ENCODE measurements at regions not wholly inside any gene's neighbourhood (a gene's known extent, or its start where the extent isn't known, plus 50 kb on each side); places are given as distances from the start of the nearest gene placed in this dataset.

DNA sequence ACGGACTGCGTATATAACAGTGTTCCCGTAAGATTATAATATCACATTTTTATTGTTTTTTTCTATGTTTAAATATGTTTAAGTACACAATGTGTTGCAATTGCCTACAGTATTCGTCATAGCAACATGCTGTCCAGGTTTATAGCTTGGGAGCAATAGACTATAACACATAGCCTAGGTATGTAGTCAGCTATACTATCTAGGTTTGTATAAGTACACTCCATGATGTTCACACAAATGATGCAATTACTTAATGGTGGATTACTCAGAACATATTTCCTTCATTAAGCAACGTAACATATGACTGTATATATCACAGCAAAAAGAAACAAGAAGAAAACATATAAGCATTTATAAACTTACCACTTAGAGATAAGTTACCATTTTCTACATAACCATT is 160.0 kb downstream of the CBLN1 start:
- intact Hi-C loops (cut with micrococcal nuclease; ENCODE audit: unreplicated experiment): no loop called here
- no TSS peak for BruUV-seq (replicated peaks)
- DNase-seq: no peak
- Mint-ChIP-seq H3K36me3 (ENCODE audit: insufficient read depth, unreplicated experiment) (no peaks in the 10 kb centered on the region), H3K4me1 (ENCODE audit: low read depth, unreplicated experiment) (no peaks in the 10 kb centered on the region), H3K27me3 (ENCODE audit: insufficient read depth, unreplicated experiment) (peaks cover 12% of the 10 kb centered on the region), H3K4me3 (ENCODE audit: unreplicated experiment) (no peak overlapping the region), H3K27ac (ENCODE audit: unreplicated experiment) (no peak overlapping the region), H3K9me3 (ENCODE audit: unreplicated experiment) (no peaks in the 10 kb centered on the region)
- CTCF ChIA-PET: no interaction called here
- TF ChIP-seq, protein P1, sequence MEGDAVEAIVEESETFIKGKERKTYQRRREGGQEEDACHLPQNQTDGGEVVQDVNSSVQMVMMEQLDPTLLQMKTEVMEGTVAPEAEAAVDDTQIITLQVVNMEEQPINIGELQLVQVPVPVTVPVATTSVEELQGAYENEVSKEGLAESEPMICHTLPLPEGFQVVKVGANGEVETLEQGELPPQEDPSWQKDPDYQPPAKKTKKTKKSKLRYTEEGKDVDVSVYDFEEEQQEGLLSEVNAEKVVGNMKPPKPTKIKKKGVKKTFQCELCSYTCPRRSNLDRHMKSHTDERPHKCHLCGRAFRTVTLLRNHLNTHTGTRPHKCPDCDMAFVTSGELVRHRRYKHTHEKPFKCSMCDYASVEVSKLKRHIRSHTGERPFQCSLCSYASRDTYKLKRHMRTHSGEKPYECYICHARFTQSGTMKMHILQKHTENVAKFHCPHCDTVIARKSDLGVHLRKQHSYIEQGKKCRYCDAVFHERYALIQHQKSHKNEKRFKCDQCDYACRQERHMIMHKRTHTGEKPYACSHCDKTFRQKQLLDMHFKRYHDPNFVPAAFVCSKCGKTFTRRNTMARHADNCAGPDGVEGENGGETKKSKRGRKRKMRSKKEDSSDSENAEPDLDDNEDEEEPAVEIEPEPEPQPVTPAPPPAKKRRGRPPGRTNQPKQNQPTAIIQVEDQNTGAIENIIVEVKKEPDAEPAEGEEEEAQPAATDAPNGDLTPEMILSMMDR (IDR thresholded peaks at IDR 0.05; ENCODE audit: insufficient read depth in 1 of 2, low read depth in 1 of 2, low read length in 1 of 2, severe bottlenecking in 1 of 2, unreplicated experiment in 1 of 2): no peak
- Histone ChIP-seq H3K4me1 (no peaks in the 10 kb centered on the region), H3K27me3 (replicated peaks; ENCODE audit: control insufficient read depth, insufficient read depth, low read length) (no peaks in the 10 kb centered on the region), H3K9me3 (no peaks in the 10 kb centered on the region), H3K4me3 (ENCODE audit: low read depth, low read length) (no peak overlapping the region), H3K36me3 (ENCODE audit: control insufficient read depth, insufficient read depth, low read length) (no peaks in the 10 kb centered on the region)
- POLR2A ChIA-PET: no interaction called here

DNA sequence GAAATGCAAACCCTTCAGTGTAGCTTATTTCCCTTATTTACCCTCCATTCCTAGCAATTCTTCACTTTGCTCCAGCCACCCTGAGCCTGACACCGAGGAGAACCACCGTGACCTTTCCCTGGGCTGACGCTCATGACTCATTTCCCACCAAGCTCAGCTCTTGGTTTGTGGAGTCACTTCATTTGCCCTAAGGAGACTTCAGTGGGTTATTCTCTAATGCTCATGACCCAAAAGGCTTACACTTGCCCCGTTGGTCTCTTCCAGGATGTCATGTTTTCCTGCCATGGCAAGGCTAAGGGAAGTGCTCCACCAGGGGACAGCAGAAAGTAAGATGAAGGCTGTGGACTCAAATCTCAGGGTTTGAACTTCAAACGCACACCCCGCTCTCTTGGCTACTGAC is 161.0 kb downstream of the CBLN1 start:
- intact Hi-C loops (cut with micrococcal nuclease; ENCODE audit: unreplicated experiment): no loop called here
- TF ChIP-seq, protein P1 (IDR thresholded peaks at IDR 0.05; ENCODE audit: insufficient read depth in 1 of 2, low read depth in 1 of 2, low read length in 1 of 2, severe bottlenecking in 1 of 2, unreplicated experiment in 1 of 2): no peak
- Histone ChIP-seq H3K4me3 (ENCODE audit: low read depth, low read length) (no peak overlapping the region), H3K4me1 (no peaks in the 10 kb centered on the region), H3K9me3 (no peaks in the 10 kb centered on the region), H3K27me3 (replicated peaks; ENCODE audit: control insufficient read depth, insufficient read depth, low read length) (no peaks in the 10 kb centered on the region), H3K36me3 (ENCODE audit: control insufficient read depth, insufficient read depth, low read length) (no peaks in the 10 kb centered on the region)
- DNase-seq: no peak
- POLR2A ChIA-PET: no interaction called here
- CTCF ChIA-PET: no interaction called here
- Mint-ChIP-seq H3K4me1 (ENCODE audit: low read depth, unreplicated experiment) (no peaks in the 10 kb centered on the region), H3K4me3 (ENCODE audit: unreplicated experiment) (no peak overlapping the region), H3K27ac (ENCODE audit: unreplicated experiment) (no peak overlapping the region), H3K36me3 (ENCODE audit: insufficient read depth, unreplicated experiment) (no peaks in the 10 kb centered on the region), H3K9me3 (ENCODE audit: unreplicated experiment) (no peaks in the 10 kb centered on the region), H3K27me3 (ENCODE audit: insufficient read depth, unreplicated experiment) (peaks cover 12% of the 10 kb centered on the region)
- no TSS peak for BruUV-seq (replicated peaks)

DNA sequence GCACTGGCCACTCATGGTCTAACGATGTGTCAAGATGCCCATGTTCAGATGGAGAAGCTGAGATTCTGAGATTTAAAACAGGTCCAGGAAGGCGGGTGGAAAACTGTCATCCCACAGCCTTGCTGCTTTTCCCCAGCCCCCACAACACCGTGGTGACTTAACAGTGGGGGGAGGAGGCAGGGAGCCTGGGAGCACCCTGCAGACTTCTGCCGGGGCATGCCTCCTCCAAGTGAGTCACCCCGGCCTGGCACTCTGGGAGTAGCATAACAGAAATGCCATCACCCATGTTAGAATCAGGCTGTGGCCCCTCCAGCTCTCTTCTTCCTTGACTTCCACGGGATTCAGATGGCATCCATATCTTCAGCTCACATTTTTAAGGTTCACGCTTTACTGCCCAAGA is 164.8 kb downstream of the CBLN1 start:
- Mint-ChIP-seq H3K9me3 (ENCODE audit: unreplicated experiment) (no peaks in the 10 kb centered on the region), H3K36me3 (ENCODE audit: insufficient read depth, unreplicated experiment) (no peaks in the 10 kb centered on the region), H3K27me3 (ENCODE audit: insufficient read depth, unreplicated experiment) (peaks cover 25% of the 10 kb centered on the region), H3K27ac (ENCODE audit: unreplicated experiment) (no peak overlapping the region), H3K4me3 (ENCODE audit: unreplicated experiment) (no peak overlapping the region), H3K4me1 (ENCODE audit: low read depth, unreplicated experiment) (no peaks in the 10 kb centered on the region)
- ChIA-PET CTCF (no interaction called here), POLR2A (no interaction called here)
- Histone ChIP-seq H3K9me3 (no peaks in the 10 kb centered on the region), H3K27me3 (replicated peaks; ENCODE audit: control insufficient read depth, insufficient read depth, low read length) (no peaks in the 10 kb centered on the region; the same call in 1 of the 2 replicates), H3K36me3 (ENCODE audit: control insufficient read depth, insufficient read depth, low read length) (no peaks in the 10 kb centered on the region), H3K4me3 (ENCODE audit: low read depth, low read length) (no peak overlapping the region), H3K4me1 (no peaks in the 10 kb centered on the region)
- no peak for DNase-seq
- intact Hi-C loops (cut with micrococcal nuclease; ENCODE audit: unreplicated experiment): no loop called here
- no TSS peak for BruUV-seq (replicated peaks)
- TF ChIP-seq, protein P1 (IDR thresholded peaks at IDR 0.05; ENCODE audit: insufficient read depth in 1 of 2, low read depth in 1 of 2, low read length in 1 of 2, severe bottlenecking in 1 of 2, unreplicated experiment in 1 of 2): no peak

Data from Caco-2 (cell line).